K562 (cell line): ENCODE measurements at regions not wholly inside any gene's neighbourhood (a gene's known extent, or its start where the extent isn't known, plus 50 kb on each side); places are given as distances from the start of the nearest gene placed in this dataset.

Experiments
- MXI1 ChIP-seq: IDR thresholded peaks from 2 replicates; pipeline ENCODE4 v1.6.1; 2011; ENCODE audit warnings: low read depth, mild to moderate bottlenecking, improper control_type of control experiment, low read length
- ZNF143 ChIP-seq: sonication (generic); formaldehyde crosslinking; IDR thresholded peaks from 2 replicates; pipeline ENCODE4 v1.9.0; 2022; ENCODE audit warnings: mild to moderate bottlenecking, missing genetic modification reagents
- ZNF639 ChIP-seq, 2 experiments: fragments of 200-800 bp in 1 of 2; sonication (Bioruptor generic) in 1 of 2; sonication (generic) in 1 of 2; formaldehyde crosslinking in 1 of 2; IDR thresholded peaks in 1 of 2; conservative IDR thresholded peaks in 1 of 2; 2 replicates each; pipeline versions ENCODE4 v1.5.0 to v1.6.1; 2016 to 2020; ENCODE audit warnings: missing compliant biosample characterization in 1 of 2, missing genetic modification characterization in 1 of 2, missing genetic modification reagents in 1 of 2
- TF ChIP-seq, protein P1 (sequence below): sonication (generic); formaldehyde crosslinking; IDR thresholded peaks from 2 replicates; pipeline ENCODE4 v1.4.0; 2020; ENCODE audit warnings: mild to moderate bottlenecking, missing genetic modification reagents

DNA sequence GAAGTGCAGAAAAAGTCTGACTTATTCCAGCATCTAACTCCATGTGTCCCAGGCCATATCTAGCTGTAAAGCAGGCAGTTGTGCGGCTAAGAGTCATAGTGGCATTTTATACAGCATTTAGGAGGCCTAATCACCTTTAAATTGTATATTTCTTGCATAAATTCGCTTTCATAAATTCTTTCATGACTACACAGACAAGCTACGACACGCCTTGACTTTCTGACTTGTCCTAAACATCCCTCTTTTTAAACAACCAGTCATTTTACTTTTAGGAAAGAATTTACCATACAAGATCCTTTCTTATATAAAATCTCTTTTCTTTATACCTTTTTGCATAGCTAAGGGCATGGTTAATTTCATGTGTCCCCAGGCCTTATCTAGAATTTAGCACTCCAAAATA, 81.7 kb upstream of the THBS2 start:
- TF ChIP-seq ZNF143 (CRISPR knock-in tag) (no peak), ZNF639 (CRISPR knock-in tag; conservative IDR thresholded peaks at IDR 0.05 in 1 of 2, IDR thresholded peaks at IDR 0.05 in 1 of 2) (no peak), MXI1 (no peak)
- TF ChIP-seq, protein P1, sequence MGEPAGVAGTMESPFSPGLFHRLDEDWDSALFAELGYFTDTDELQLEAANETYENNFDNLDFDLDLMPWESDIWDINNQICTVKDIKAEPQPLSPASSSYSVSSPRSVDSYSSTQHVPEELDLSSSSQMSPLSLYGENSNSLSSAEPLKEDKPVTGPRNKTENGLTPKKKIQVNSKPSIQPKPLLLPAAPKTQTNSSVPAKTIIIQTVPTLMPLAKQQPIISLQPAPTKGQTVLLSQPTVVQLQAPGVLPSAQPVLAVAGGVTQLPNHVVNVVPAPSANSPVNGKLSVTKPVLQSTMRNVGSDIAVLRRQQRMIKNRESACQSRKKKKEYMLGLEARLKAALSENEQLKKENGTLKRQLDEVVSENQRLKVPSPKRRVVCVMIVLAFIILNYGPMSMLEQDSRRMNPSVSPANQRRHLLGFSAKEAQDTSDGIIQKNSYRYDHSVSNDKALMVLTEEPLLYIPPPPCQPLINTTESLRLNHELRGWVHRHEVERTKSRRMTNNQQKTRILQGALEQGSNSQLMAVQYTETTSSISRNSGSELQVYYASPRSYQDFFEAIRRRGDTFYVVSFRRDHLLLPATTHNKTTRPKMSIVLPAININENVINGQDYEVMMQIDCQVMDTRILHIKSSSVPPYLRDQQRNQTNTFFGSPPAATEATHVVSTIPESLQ (CRISPR knock-in tag) = no peak
